OCI-LY7 (cell line): ENCODE measurements at regions not wholly inside any gene's neighbourhood (a gene's known extent, or its start where the extent isn't known, plus 50 kb on each side); places are given as distances from the start of the nearest gene placed in this dataset.

Experiments
- BruUV-seq: library from RNA; stranded (reverse); fragments of 400-500 nt; replicated peaks from 2 replicates; lab custom pipeline; 2021; lab: Mats Ljungman, UMichigan
- CTCF ChIA-PET: fragments of 300-600 bp; sonication (Branson Sonifier 250); formaldehyde crosslinking; loops from one replicate; lab custom pipeline; 2022; ENCODE audit warnings: antibody characterized with exemption; ENCODE audit not compliant: unreplicated experiment; lab: Charles Lee
- POLR2A ChIA-PET: fragments of 300-600 bp; sonication (Branson Sonifier 250); formaldehyde crosslinking; loops from one replicate; lab custom pipeline; 2022; ENCODE audit warnings: antibody characterized with exemption; lab: Charles Lee
- DNase-seq: peaks from one replicate; pipeline ENCODE4 v3.0.0-alpha.2; 2015; ENCODE audit warnings: low spot score
- H2AFZ ChIP-seq: fragments of 200-600 bp; sonication (generic), shearing (Covaris generic); 2 replicates; pipeline ENCODE4 v1.6.1; 2014; ENCODE audit warnings: mild to moderate bottlenecking, antibody characterized with exemption, low read length, moderate library complexity
- H3K27ac ChIP-seq: fragments of 200-600 bp; sonication (generic); 2 replicates; pipeline ENCODE4 v1.5.1; 2014; ENCODE audit warnings: mixed run types, low read depth, mild to moderate bottlenecking, moderate library complexity, low read length, inconsistent platforms; ENCODE audit not compliant: poor library complexity, severe bottlenecking
- H3K36me3 ChIP-seq: fragments of 200-600 bp; sonication (generic); 2 replicates; pipeline ENCODE4 v1.6.1; 2014; ENCODE audit warnings: mild to moderate bottlenecking, antibody characterized with exemption, low read length, moderate library complexity, mixed read lengths; ENCODE audit not compliant: insufficient read depth
- H3K4me1 ChIP-seq: fragments of 200-600 bp; sonication (generic); 2 replicates; pipeline ENCODE4 v1.5.1; 2014; ENCODE audit warnings: mild to moderate bottlenecking, low read length; ENCODE audit not compliant: insufficient read depth, poor library complexity, severe bottlenecking
- H3K4me2 ChIP-seq: fragments of 200-600 bp; sonication (generic); 2 replicates; pipeline ENCODE4 v1.6.1; 2014; ENCODE audit warnings: mild to moderate bottlenecking, low read length
- H3K4me3 ChIP-seq: fragments of 200-600 bp; sonication (generic); 2 replicates; pipeline ENCODE4 v1.5.1; 2014; ENCODE audit warnings: mild to moderate bottlenecking, low read depth, low read length; ENCODE audit not compliant: poor library complexity, severe bottlenecking
- H3K79me2 ChIP-seq: fragments of 200-600 bp; sonication (generic); 2 replicates; pipeline ENCODE4 v1.6.1; 2016; ENCODE audit warnings: low read depth, mild to moderate bottlenecking, low read length, moderate library complexity, mixed read lengths; ENCODE audit not compliant: insufficient read depth
- H3K9me2 ChIP-seq: fragments of 200-600 bp; sonication (generic); 2 replicates; pipeline ENCODE4 v1.6.1; 2016; ENCODE audit warnings: mild to moderate bottlenecking, low read length, mixed read lengths; ENCODE audit not compliant: insufficient read depth
- H3K9me3 ChIP-seq: fragments of 200-600 bp; sonication (generic); 2 replicates; pipeline ENCODE4 v1.6.1; 2014; ENCODE audit warnings: mild to moderate bottlenecking, mixed run types, low read length, mixed read lengths
- H4K20me1 ChIP-seq: fragments of 200-600 bp; sonication (generic); 2 replicates; pipeline ENCODE4 v1.6.1; 2014; ENCODE audit warnings: mild to moderate bottlenecking, antibody characterized with exemption, low read length, moderate library complexity, mixed read lengths; ENCODE audit not compliant: insufficient read depth
- EZH2phosphoT487 ChIP-seq: fragments of 200-600 bp; sonication (generic); IDR thresholded peaks from 2 replicates; pipeline ENCODE4 v1.6.1; 2018; ENCODE audit warnings: low read depth, borderline replicate concordance, mild to moderate bottlenecking, mixed run types, antibody characterized with exemption, low read length, moderate library complexity, mixed read lengths
- intact Hi-C: fragments of 100-400 bp; cut with micrococcal nuclease; formaldehyde crosslinking; loops from one replicate; pipeline ENCODE4 v1.10.0; 2022; ENCODE audit not compliant: unreplicated experiment
- TF ChIP-seq, protein P1 (sequence below): fragments of 200-600 bp; sonication (generic); conservative IDR thresholded peaks from 2 replicates; pipeline ENCODE4 v1.5.1; 2014; ENCODE audit warnings: mild to moderate bottlenecking, antibody characterized with exemption, low read length, moderate library complexity, mixed read lengths

DNA sequence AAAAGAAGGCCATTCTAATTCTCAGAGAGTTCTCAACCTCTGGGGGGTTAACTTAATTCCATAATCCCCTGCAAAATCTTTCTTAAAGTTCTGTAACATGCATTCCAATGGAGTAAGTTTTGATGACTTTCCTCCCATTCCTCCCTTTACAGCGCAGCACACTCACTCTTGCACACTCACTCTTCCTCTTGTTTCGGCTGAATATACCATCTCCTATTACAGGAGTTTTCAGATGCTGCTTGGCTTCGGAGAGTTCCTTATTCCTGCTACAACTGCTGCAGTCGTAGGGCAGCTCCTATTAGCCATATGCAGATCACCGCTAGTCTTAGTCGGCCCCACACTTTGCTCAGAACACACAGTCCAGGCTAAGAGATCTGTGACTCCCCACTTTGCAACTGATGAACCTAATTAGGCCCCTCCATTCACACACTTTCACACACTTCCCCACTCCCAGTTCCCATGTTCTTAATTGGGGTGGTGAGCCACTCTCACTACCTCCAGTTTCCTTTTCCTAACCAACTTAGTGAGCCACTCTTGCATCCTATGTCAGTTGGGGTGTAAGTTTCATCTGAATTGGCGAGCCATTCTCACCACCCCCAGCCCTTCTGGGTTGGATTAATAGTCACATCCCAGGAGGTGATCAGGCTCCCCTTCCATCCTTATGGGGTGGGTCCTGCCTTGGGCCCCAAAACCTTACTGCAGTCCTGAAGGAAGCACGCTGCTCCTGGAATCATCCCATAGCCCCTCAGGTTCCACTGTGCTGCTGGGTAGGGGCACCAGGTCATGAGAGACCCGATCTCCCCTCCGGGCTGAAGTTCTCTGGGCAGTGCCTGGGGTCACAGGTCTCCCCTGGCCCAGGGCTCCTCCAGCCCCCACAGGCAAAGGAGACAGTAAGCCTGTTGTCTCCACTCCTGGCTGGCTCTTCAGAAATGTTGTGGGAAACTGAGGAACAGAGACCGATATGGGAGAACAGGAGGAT lies 53.9 kb downstream of the OR10H4 start:
- no peak for DNase-seq
- no peaks in the 10 kb centered on the region for H3K9me3 ChIP-seq
- no peaks in the 10 kb centered on the region for H3K36me3 ChIP-seq
- no peak overlapping the region for H2AFZ ChIP-seq
- H3K79me2 ChIP-seq, result no peaks in the 10 kb centered on the region
- no peak overlapping the region for H3K4me3 ChIP-seq
- H3K9me2 ChIP-seq, result no peaks in the 10 kb centered on the region
- intact Hi-C loops, result no loop called here
- H3K27ac ChIP-seq, result no peak overlapping the region
- no peaks in the 10 kb centered on the region for H4K20me1 ChIP-seq
- TF ChIP-seq EZH2phosphoT487, result no peak
- TF ChIP-seq, protein P1, sequence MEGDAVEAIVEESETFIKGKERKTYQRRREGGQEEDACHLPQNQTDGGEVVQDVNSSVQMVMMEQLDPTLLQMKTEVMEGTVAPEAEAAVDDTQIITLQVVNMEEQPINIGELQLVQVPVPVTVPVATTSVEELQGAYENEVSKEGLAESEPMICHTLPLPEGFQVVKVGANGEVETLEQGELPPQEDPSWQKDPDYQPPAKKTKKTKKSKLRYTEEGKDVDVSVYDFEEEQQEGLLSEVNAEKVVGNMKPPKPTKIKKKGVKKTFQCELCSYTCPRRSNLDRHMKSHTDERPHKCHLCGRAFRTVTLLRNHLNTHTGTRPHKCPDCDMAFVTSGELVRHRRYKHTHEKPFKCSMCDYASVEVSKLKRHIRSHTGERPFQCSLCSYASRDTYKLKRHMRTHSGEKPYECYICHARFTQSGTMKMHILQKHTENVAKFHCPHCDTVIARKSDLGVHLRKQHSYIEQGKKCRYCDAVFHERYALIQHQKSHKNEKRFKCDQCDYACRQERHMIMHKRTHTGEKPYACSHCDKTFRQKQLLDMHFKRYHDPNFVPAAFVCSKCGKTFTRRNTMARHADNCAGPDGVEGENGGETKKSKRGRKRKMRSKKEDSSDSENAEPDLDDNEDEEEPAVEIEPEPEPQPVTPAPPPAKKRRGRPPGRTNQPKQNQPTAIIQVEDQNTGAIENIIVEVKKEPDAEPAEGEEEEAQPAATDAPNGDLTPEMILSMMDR, result no peak
- ChIA-PET CTCF (no interaction called here), POLR2A (no interaction called here)
- no peaks in the 10 kb centered on the region for H3K4me1 ChIP-seq
- BruUV-seq, result no TSS peak
- H3K4me2 ChIP-seq, result peak overlapping the region; percentile 47

GRCh38 chr19:16003391-16003790 lies 54.6 kb downstream of the OR10H4 start:
- H3K36me3 ChIP-seq, result no peaks in the 10 kb centered on the region
- H4K20me1 ChIP-seq, result no peaks in the 10 kb centered on the region
- no peaks in the 10 kb centered on the region for H3K79me2 ChIP-seq
- no peaks in the 10 kb centered on the region for H3K9me2 ChIP-seq
- POLR2A ChIA-PET, result no interaction called here
- H3K9me3 ChIP-seq, result no peaks in the 10 kb centered on the region
- no peak overlapping the region for H3K4me3 ChIP-seq
- no peak for DNase-seq
- intact Hi-C loops, result no loop called here
- H3K4me1 ChIP-seq, result no peaks in the 10 kb centered on the region
- H3K27ac ChIP-seq, result no peak overlapping the region
- no peak overlapping the region for H3K4me2 ChIP-seq
- CTCF ChIA-PET, result no interaction called here
- BruUV-seq, result no TSS peak
- TF ChIP-seq EZH2phosphoT487, result no peak
- TF ChIP-seq, protein P1, result no peak
- no peak overlapping the region for H2AFZ ChIP-seq

- Histone ChIP-seq H3K4me3 (no peak overlapping the region), H3K36me3 (no peaks in the 10 kb centered on the region), H3K9me3 (no peaks in the 10 kb centered on the region), H3K4me1 (no peaks in the 10 kb centered on the region), H3K27ac (no peak overlapping the region), H4K20me1 (no peaks in the 10 kb centered on the region), H3K9me2 (no peaks in the 10 kb centered on the region), H3K79me2 (no peaks in the 10 kb centered on the region), H3K4me2 (no peak overlapping the region), H2AFZ (no peak overlapping the region)
- CTCF ChIA-PET, result no interaction called here
- no peak for TF ChIP-seq EZH2phosphoT487
- TF ChIP-seq, protein P1, result no peak
- no TSS peak for BruUV-seq
- intact Hi-C loops, result no loop called here
- POLR2A ChIA-PET, result interaction anchor here (0.7 kb wide), 1 partner anchor 120 kb away, joined by 3 read pairs; no protein-coding TSS in a partner anchor
- DNase-seq, result no peak
Measured at GRCh38 chr19:16005925-16006324, 57.1 kb downstream of the OR10H4 start.
